ENCODE measurements at regions not wholly inside any gene's neighbourhood (a gene's known extent, or its start where the extent isn't known, plus 50 kb on each side); places are given as distances from the start of the nearest gene placed in this dataset.

GRCh38 chr5:60280943-60281342 is 387.4 kb upstream of the PDE4D start:
- TF ChIP-seq CTCF (IDR thresholded peaks at IDR 0.05) (no peak), POLR2A (IDR thresholded peaks at IDR 0.05) (no peak), EP300 (IDR thresholded peaks at IDR 0.05) (no peak)
